ENCODE measurements at regions not wholly inside any gene's neighbourhood (a gene's known extent, or its start where the extent isn't known, plus 50 kb on each side); places are given as distances from the start of the nearest gene placed in this dataset.

DNA sequence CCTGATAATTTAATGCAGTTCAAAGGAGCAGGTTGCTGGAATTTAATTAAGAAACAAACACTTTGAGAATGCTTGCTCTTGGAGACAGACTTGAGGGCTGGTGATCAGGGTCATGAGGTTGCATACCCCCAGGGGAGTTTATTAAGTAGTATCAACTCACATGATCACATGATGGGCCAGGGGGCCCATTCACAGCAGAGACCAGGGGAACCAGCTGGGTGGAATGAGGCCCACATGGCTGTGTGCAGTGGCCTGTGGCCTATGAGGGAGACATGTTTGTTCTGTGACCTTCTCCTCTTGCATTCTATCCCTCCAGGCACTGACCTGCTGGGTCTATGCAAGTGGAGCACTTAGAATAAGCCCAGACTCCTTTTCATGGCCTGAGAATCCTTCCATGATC lies 266.6 kb upstream of the PWP1 start:
- TF ChIP-seq MYC (IDR thresholded peaks at IDR 0.05; ENCODE audit: low read depth, low read length) = no peak
- no peak for TF ChIP-seq POLR2AphosphoS5 (IDR thresholded peaks at IDR 0.05; ENCODE audit: insufficient read depth, low read depth, low read length)
- no peak for TF ChIP-seq FOS (IDR thresholded peaks at IDR 0.05; ENCODE audit: borderline replicate concordance, insufficient read depth, low read length)
- no peaks in the 10 kb centered on the region for H3K9me3 ChIP-seq (replicated peaks; ENCODE audit: control insufficient read depth, insufficient read depth, low read length)
- no peak overlapping the region for H3K9ac ChIP-seq (replicated peaks; ENCODE audit: extremely low read depth, insufficient read depth, low read length)
- BruUV-seq (replicated peaks) = no TSS peak
- no peaks in the 10 kb centered on the region for H3K9me1 ChIP-seq (replicated peaks; ENCODE audit: control insufficient read depth, extremely low read depth, insufficient read depth, low read length)
- dilution Hi-C loops (cut with MboI; ENCODE audit: extremely low pct_ligation_motif_present, low sequenced_read_pairs) (no loop called here), intact Hi-C loops (cut with micrococcal nuclease) (no loop called here)
- H3K27ac ChIP-seq (ENCODE audit: insufficient read depth, low read depth, low read length) = no peak overlapping the region
- POLR2A ChIA-PET = no interaction called here
- no peak for DNase-seq (ENCODE audit: low read depth, low spot score)
- H3K79me2 ChIP-seq (ENCODE audit: control insufficient read depth, insufficient read depth, low read length) = no peaks in the 10 kb centered on the region
- H3K27me3 ChIP-seq (ENCODE audit: control insufficient read depth in 2 of 2, insufficient read depth in 2 of 2, low read length in 2 of 2) = no peaks in the 10 kb centered on the region
- no peaks in the 10 kb centered on the region for H4K20me1 ChIP-seq (replicated peaks; ENCODE audit: control insufficient read depth, extremely low read depth, insufficient read depth, low read length)
- H3K36me3 ChIP-seq (ENCODE audit: control insufficient read depth in 2 of 2, extremely low read depth in 1 of 2, insufficient read depth in 2 of 2, low read length in 2 of 2) = no peaks in the 10 kb centered on the region
- no peak overlapping the region for H3K4me3 ChIP-seq (replicated peaks in 1 of 3; ENCODE audit: insufficient read depth in 1 of 3, low read depth in 1 of 3, low read length in 3 of 3)
- CTCF ChIA-PET = no interaction called here
- H3K4me1 ChIP-seq (ENCODE audit: control insufficient read depth, extremely low read depth, insufficient read depth, low read length) = no peaks in the 10 kb centered on the region
- H2AFZ ChIP-seq (ENCODE audit: low read depth, low read length) = no peak overlapping the region
- FAIRE-seq = no peak
- no peak overlapping the region for H3K4me2 ChIP-seq (ENCODE audit: insufficient read depth, low read length)

DNA sequence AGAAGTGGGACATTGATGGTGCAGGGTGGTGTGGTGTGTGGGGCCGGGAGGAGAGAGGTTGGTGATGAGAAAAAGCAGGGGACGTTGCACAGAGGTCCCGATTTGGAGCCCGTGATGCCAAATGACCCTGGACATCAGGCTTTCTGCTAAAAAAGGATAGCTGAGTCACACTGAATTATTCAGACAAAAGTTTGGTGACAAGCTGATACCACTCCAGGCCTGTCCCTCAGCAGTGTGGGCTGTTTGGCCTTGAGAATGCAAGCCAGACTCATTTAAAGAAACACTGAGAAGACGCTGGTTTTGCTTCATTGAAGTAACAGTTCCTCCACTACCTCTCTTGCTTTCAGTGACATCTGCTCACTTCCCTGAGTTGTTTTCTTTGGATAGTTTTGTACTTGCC lies 262.1 kb upstream of the PWP1 start:
- dilution Hi-C loops (cut with MboI; ENCODE audit: extremely low pct_ligation_motif_present, low sequenced_read_pairs) = no loop called here
- intact Hi-C loops (cut with micrococcal nuclease) = no loop called here
- no peaks in the 10 kb centered on the region for H3K27me3 ChIP-seq (ENCODE audit: control insufficient read depth in 2 of 2, insufficient read depth in 2 of 2, low read length in 2 of 2)
- H3K36me3 ChIP-seq (ENCODE audit: control insufficient read depth in 2 of 2, extremely low read depth in 1 of 2, insufficient read depth in 2 of 2, low read length in 2 of 2) = no peaks in the 10 kb centered on the region
- POLR2A ChIA-PET = no interaction called here
- TF ChIP-seq, protein P1, sequence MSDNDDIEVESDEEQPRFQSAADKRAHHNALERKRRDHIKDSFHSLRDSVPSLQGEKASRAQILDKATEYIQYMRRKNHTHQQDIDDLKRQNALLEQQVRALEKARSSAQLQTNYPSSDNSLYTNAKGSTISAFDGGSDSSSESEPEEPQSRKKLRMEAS (IDR thresholded peaks at IDR 0.05; ENCODE audit: insufficient read depth, insufficient read length) = no peak
- H3K9me3 ChIP-seq (replicated peaks; ENCODE audit: control insufficient read depth, insufficient read depth, low read length) = no peaks in the 10 kb centered on the region
- CTCF ChIA-PET = no interaction called here
- no peaks in the 10 kb centered on the region for H3K4me1 ChIP-seq (ENCODE audit: control insufficient read depth, extremely low read depth, insufficient read depth, low read length)
- FAIRE-seq (no peak), DNase-seq (ENCODE audit: low read depth, low spot score) (no peak)
- H3K9ac ChIP-seq (replicated peaks; ENCODE audit: extremely low read depth, insufficient read depth, low read length) = no peak overlapping the region
- no peak overlapping the region for H2AFZ ChIP-seq (ENCODE audit: low read depth, low read length)
- H3K27ac ChIP-seq (ENCODE audit: insufficient read depth, low read depth, low read length) = no peak overlapping the region
- no peak overlapping the region for H3K4me3 ChIP-seq (replicated peaks in 1 of 3; ENCODE audit: insufficient read depth in 1 of 3, low read depth in 1 of 3, low read length in 3 of 3)
- H4K20me1 ChIP-seq (replicated peaks; ENCODE audit: control insufficient read depth, extremely low read depth, insufficient read depth, low read length) = no peaks in the 10 kb centered on the region
- H3K9me1 ChIP-seq (replicated peaks; ENCODE audit: control insufficient read depth, extremely low read depth, insufficient read depth, low read length) = no peaks in the 10 kb centered on the region
- H3K79me2 ChIP-seq (ENCODE audit: control insufficient read depth, insufficient read depth, low read length) = no peaks in the 10 kb centered on the region
- no TSS peak for BruUV-seq (replicated peaks)
- H3K4me2 ChIP-seq (ENCODE audit: insufficient read depth, low read length) = no peak overlapping the region
